ENCODE measurements at regions not wholly inside any gene's neighbourhood (a gene's known extent, or its start where the extent isn't known, plus 50 kb on each side); places are given as distances from the start of the nearest gene placed in this dataset.

- POLR2A ChIA-PET: no interaction called here
Measured at GRCh38 chr7:156556083-156556482, 84.5 kb upstream of the RNF32 start.

GRCh38 chr7:156554488-156554887 lies 86.1 kb upstream of the RNF32 start:
- no peaks in the 10 kb centered on the region for H3K79me2 ChIP-seq (ENCODE audit: control insufficient read depth, insufficient read depth, low read length)
- H3K27me3 Mint-ChIP-seq: peaks cover 1% of the 10 kb centered on the region
- no peaks in the 10 kb centered on the region for H3K4me1 ChIP-seq (ENCODE audit: control insufficient read depth in 2 of 2, insufficient read depth in 2 of 2, low read length in 2 of 2)
- TF ChIP-seq CTCF (IDR thresholded peaks at IDR 0.05): no peak
- TF ChIP-seq EZH2 (IDR thresholded peaks at IDR 0.05; ENCODE audit: borderline replicate concordance, insufficient read depth, low read depth, low read length, poor library complexity, severe bottlenecking): no peak
- no peak overlapping the region for H3K9ac ChIP-seq (ENCODE audit: low read length)
- intact Hi-C loops (cut with micrococcal nuclease): no loop called here
- 98% methylated on average over 5 of the region's 8 CpGs for WGBS (ENCODE audit: insufficient coverage)
- no peaks in the 10 kb centered on the region for H4K20me1 ChIP-seq (ENCODE audit: control insufficient read depth, insufficient read depth, low read length, poor library complexity, severe bottlenecking)
- H3K9me3 Mint-ChIP-seq (ENCODE audit: insufficient read depth): no peaks in the 10 kb centered on the region
- H3K4me1 Mint-ChIP-seq: no peaks in the 10 kb centered on the region
- ATAC-seq (ENCODE audit: low read depth) (no peak), DNase-seq (no peak)
- CTCF ChIA-PET: no interaction called here
- no peak overlapping the region for H2AFZ ChIP-seq (ENCODE audit: insufficient read depth, low read depth, low read length, poor library complexity, severe bottlenecking)
- no peak overlapping the region for H3K27ac ChIP-seq (ENCODE audit: low read length in 2 of 2)
- POLR2A ChIA-PET: no interaction called here
- H3K4me3 Mint-ChIP-seq: no peak overlapping the region
- H3K36me3 ChIP-seq (replicated peaks in 1 of 2; ENCODE audit: control extremely low read depth in 1 of 2, control insufficient read depth in 1 of 2, extremely low read depth in 1 of 2, insufficient read depth in 2 of 2, low read length in 1 of 2): no peaks in the 10 kb centered on the region
- H3K4me2 ChIP-seq (replicated peaks; ENCODE audit: low read depth, low read length, poor library complexity, severe bottlenecking): no peak overlapping the region
- no peak overlapping the region for H3K4me3 ChIP-seq (ENCODE audit: control extremely low read depth in 1 of 5, extremely low read depth in 1 of 5, insufficient read depth in 1 of 5, low read depth in 2 of 5, low read length in 4 of 5)
- no peaks in the 10 kb centered on the region for H3K27me3 ChIP-seq (replicated peaks in 1 of 4; ENCODE audit: control extremely low read depth in 1 of 4, control insufficient read depth in 3 of 4, insufficient read depth in 4 of 4, low read length in 3 of 4)
- H3K27ac Mint-ChIP-seq: no peak overlapping the region
- peaks cover 0 to 7% (median 0%) of the 10 kb centered on the region in 3 donors for H3K9me3 ChIP-seq (ENCODE audit: control extremely low read depth in 1 of 3, control insufficient read depth in 2 of 3, insufficient read depth in 1 of 3, low read length in 2 of 3)

More at GRCh38 chr7:156556083-156556482, 84.5 kb upstream of the RNF32 start:
- Histone ChIP-seq H2AFZ (ENCODE audit: insufficient read depth, low read depth, low read length, poor library complexity, severe bottlenecking) (no peak overlapping the region), H3K4me1 (ENCODE audit: control insufficient read depth in 2 of 2, insufficient read depth in 2 of 2, low read length in 2 of 2) (no peaks in the 10 kb centered on the region), H3K27ac (ENCODE audit: low read length in 2 of 2) (no peak overlapping the region), H3K9ac (ENCODE audit: low read length) (no peak overlapping the region), H3K9me3 (ENCODE audit: control extremely low read depth in 1 of 3, control insufficient read depth in 2 of 3, insufficient read depth in 1 of 3, low read length in 2 of 3) (no peaks in the 10 kb centered on the region), H3K4me2 (replicated peaks; ENCODE audit: low read depth, low read length, poor library complexity, severe bottlenecking) (no peak overlapping the region), H3K79me2 (ENCODE audit: control insufficient read depth, insufficient read depth, low read length) (no peaks in the 10 kb centered on the region), H3K4me3 (ENCODE audit: control extremely low read depth in 1 of 5, extremely low read depth in 1 of 5, insufficient read depth in 1 of 5, low read depth in 2 of 5, low read length in 4 of 5) (no peak overlapping the region), H4K20me1 (ENCODE audit: control insufficient read depth, insufficient read depth, low read length, poor library complexity, severe bottlenecking) (no peaks in the 10 kb centered on the region), H3K27me3 (replicated peaks in 1 of 4; ENCODE audit: control extremely low read depth in 1 of 4, control insufficient read depth in 3 of 4, insufficient read depth in 4 of 4, low read length in 3 of 4) (no peaks in the 10 kb centered on the region), H3K36me3 (replicated peaks in 1 of 2; ENCODE audit: control extremely low read depth in 1 of 2, control insufficient read depth in 1 of 2, extremely low read depth in 1 of 2, insufficient read depth in 2 of 2, low read length in 1 of 2) (no peaks in the 10 kb centered on the region)
- no peak overlapping the region for H3K4me3 Mint-ChIP-seq
- H3K27ac Mint-ChIP-seq: no peak overlapping the region
- no CpG with 5 or more reads among the region's 2 CpGs for WGBS (ENCODE audit: insufficient coverage)
- H3K9me3 Mint-ChIP-seq (ENCODE audit: insufficient read depth): no peaks in the 10 kb centered on the region
- H3K27me3 Mint-ChIP-seq: peaks cover 8% of the 10 kb centered on the region
- ATAC-seq (ENCODE audit: low read depth): no peak
- intact Hi-C loops (cut with micrococcal nuclease): no loop called here
- TF ChIP-seq CTCF (IDR thresholded peaks at IDR 0.05) (no peak), EZH2 (IDR thresholded peaks at IDR 0.05; ENCODE audit: borderline replicate concordance, insufficient read depth, low read depth, low read length, poor library complexity, severe bottlenecking) (no peak)
- CTCF ChIA-PET: no interaction called here
- DNase-seq: no peak
- no peaks in the 10 kb centered on the region for H3K4me1 Mint-ChIP-seq

Data from B cell (primary cell).